GM23338 (cell line): ENCODE measurements at regions not wholly inside any gene's neighbourhood (a gene's known extent, or its start where the extent isn't known, plus 50 kb on each side); places are given as distances from the start of the nearest gene placed in this dataset.

Experiments used
- ATAC-seq: fragments of 200-7000 bp; cut with Tn5 transposase; 3 replicates; pipeline ENCODE4 v1.9.1; 2020
- DNase-seq: peaks from one replicate; pipeline ENCODE4 v3.0.0-alpha.2; 2015; ENCODE audit warnings: low spot score
- H2AFZ ChIP-seq: fragments of 200-600 bp; sonication (generic); 2 replicates; pipeline ENCODE4 v1.8.0; 2016; ENCODE audit warnings: antibody characterized with exemption, mild to moderate bottlenecking, moderate library complexity
- H3F3A ChIP-seq: fragments of 200-600 bp; sonication (generic); replicated peaks from 2 replicates; pipeline ENCODE4 v1.8.0; 2017; ENCODE audit warnings: antibody characterized with exemption, mixed run types, low read depth
- H3K27ac ChIP-seq: fragments of 200-600 bp; sonication (generic); 2 replicates; pipeline ENCODE4 v1.6.1; 2016; ENCODE audit warnings: low read depth
- H3K27me3 ChIP-seq: fragments of 200-600 bp; sonication (generic); 2 replicates; pipeline ENCODE4 v1.8.0; 2016; ENCODE audit warnings: mild to moderate bottlenecking, mixed run types, moderate library complexity; ENCODE audit not compliant: insufficient read depth
- H3K36me3 ChIP-seq: fragments of 200-600 bp; sonication (generic); 2 replicates; pipeline ENCODE4 v1.8.0; 2016; ENCODE audit warnings: mild to moderate bottlenecking; ENCODE audit not compliant: insufficient read depth
- H3K4me1 ChIP-seq: fragments of 200-600 bp; sonication (generic); 2 replicates; pipeline ENCODE4 v1.8.0; 2016; ENCODE audit warnings: mild to moderate bottlenecking, moderate library complexity; ENCODE audit not compliant: insufficient read depth
- H3K4me2 ChIP-seq: fragments of 200-600 bp; sonication (generic); 2 replicates; pipeline ENCODE4 v1.7.1; 2017; ENCODE audit warnings: mixed run types
- H3K4me3 ChIP-seq: fragments of 200-600 bp; sonication (generic); 2 replicates; pipeline ENCODE4 v1.6.1; 2016; ENCODE audit warnings: mixed run types
- H3K79me2 ChIP-seq: fragments of 200-600 bp; sonication (generic); replicated peaks from 2 replicates; pipeline ENCODE4 v1.8.0; 2017; ENCODE audit warnings: mild to moderate bottlenecking; ENCODE audit not compliant: insufficient read depth
- H3K9me2 ChIP-seq: fragments of 200-600 bp; sonication (generic); 2 replicates; pipeline ENCODE4 v1.8.0; 2017; ENCODE audit not compliant: insufficient read depth
- H4K20me1 ChIP-seq: fragments of 200-600 bp; sonication (generic); replicated peaks from 2 replicates; pipeline ENCODE4 v1.8.0; 2017; ENCODE audit warnings: mild to moderate bottlenecking; ENCODE audit not compliant: insufficient read depth
- H3K27ac Mint-ChIP-seq: 2 replicates; pipeline ENCODE4 v1.8.0; 2020; ENCODE audit warnings: inconsistent platforms, mild to moderate bottlenecking, moderate library complexity, mixed read lengths
- H3K27me3 Mint-ChIP-seq: 3 replicates; pipeline ENCODE4 v1.8.0; 2022; ENCODE audit warnings: low read depth, mild to moderate bottlenecking, moderate library complexity, mixed read lengths, inconsistent platforms; ENCODE audit not compliant: insufficient read depth, poor library complexity
- H3K36me3 Mint-ChIP-seq: 3 replicates; pipeline ENCODE4 v1.8.0; 2021; ENCODE audit warnings: low read depth, mild to moderate bottlenecking, inconsistent platforms, moderate library complexity, mixed read lengths
- H3K4me1 Mint-ChIP-seq: 3 replicates; pipeline ENCODE4 v1.8.0; 2020; ENCODE audit warnings: mild to moderate bottlenecking, inconsistent platforms, mixed read lengths
- H3K4me3 Mint-ChIP-seq: 3 replicates; pipeline ENCODE4 v1.8.0; 2021; ENCODE audit warnings: moderate library complexity, mild to moderate bottlenecking, inconsistent platforms, mixed read lengths
- H3K9me3 Mint-ChIP-seq: 3 replicates; pipeline ENCODE4 v1.8.0; 2020; ENCODE audit warnings: moderate library complexity, mild to moderate bottlenecking, inconsistent platforms, mixed read lengths
- EZH2 ChIP-seq: fragments of 200-600 bp; sonication (generic); IDR thresholded peaks from one replicate; pipeline ENCODE4 v1.8.0; 2017; ENCODE audit warnings: antibody characterized with exemption, mild to moderate bottlenecking, low read depth; ENCODE audit not compliant: unreplicated experiment
- EZH2phosphoT487 ChIP-seq: fragments of 200-600 bp; sonication (generic); IDR thresholded peaks from one replicate; pipeline ENCODE4 v1.8.1; 2018; ENCODE audit warnings: antibody characterized with exemption; ENCODE audit not compliant: unreplicated experiment
- JUNB ChIP-seq: IDR thresholded peaks from one replicate; pipeline ENCODE4 v1.6.1; 2016; ENCODE audit warnings: antibody characterized with exemption; ENCODE audit not compliant: unreplicated experiment
- NANOG ChIP-seq: IDR thresholded peaks from 2 replicates; pipeline ENCODE4 v1.6.1; 2016; ENCODE audit warnings: antibody characterized with exemption, borderline replicate concordance
- REST ChIP-seq: IDR thresholded peaks from one replicate; pipeline ENCODE4 v1.6.1; 2018; ENCODE audit warnings: antibody characterized with exemption; ENCODE audit not compliant: unreplicated experiment
- TF ChIP-seq, protein P1 (sequence below): fragments of 250-450 bp; sonication (Bioruptor Pico); IDR thresholded peaks from 2 replicates; pipeline ENCODE4 v1.5.0; 2020; ENCODE audit warnings: mild to moderate bottlenecking, moderate library complexity

GRCh38 chr12:116497051-116497591 lies 62.1 kb upstream of the MAP1LC3B2 start:
- no peaks in the 10 kb centered on the region for H3K79me2 ChIP-seq
- no peak overlapping the region for H3K27ac ChIP-seq
- Mint-ChIP-seq H3K27ac (no peak overlapping the region; the same call in 1 of the 2 replicates), H3K4me1 (peaks cover 9% of the 10 kb centered on the region; the same call in 1 of the 3 replicates), H3K9me3 (no peaks in the 10 kb centered on the region; the same call in 2 of the 3 replicates), H3K27me3 (peaks cover 4% of the 10 kb centered on the region), H3K4me3 (no peak overlapping the region), H3K36me3 (no peaks in the 10 kb centered on the region)
- H4K20me1 ChIP-seq = no peaks in the 10 kb centered on the region
- TF ChIP-seq, protein P1, sequence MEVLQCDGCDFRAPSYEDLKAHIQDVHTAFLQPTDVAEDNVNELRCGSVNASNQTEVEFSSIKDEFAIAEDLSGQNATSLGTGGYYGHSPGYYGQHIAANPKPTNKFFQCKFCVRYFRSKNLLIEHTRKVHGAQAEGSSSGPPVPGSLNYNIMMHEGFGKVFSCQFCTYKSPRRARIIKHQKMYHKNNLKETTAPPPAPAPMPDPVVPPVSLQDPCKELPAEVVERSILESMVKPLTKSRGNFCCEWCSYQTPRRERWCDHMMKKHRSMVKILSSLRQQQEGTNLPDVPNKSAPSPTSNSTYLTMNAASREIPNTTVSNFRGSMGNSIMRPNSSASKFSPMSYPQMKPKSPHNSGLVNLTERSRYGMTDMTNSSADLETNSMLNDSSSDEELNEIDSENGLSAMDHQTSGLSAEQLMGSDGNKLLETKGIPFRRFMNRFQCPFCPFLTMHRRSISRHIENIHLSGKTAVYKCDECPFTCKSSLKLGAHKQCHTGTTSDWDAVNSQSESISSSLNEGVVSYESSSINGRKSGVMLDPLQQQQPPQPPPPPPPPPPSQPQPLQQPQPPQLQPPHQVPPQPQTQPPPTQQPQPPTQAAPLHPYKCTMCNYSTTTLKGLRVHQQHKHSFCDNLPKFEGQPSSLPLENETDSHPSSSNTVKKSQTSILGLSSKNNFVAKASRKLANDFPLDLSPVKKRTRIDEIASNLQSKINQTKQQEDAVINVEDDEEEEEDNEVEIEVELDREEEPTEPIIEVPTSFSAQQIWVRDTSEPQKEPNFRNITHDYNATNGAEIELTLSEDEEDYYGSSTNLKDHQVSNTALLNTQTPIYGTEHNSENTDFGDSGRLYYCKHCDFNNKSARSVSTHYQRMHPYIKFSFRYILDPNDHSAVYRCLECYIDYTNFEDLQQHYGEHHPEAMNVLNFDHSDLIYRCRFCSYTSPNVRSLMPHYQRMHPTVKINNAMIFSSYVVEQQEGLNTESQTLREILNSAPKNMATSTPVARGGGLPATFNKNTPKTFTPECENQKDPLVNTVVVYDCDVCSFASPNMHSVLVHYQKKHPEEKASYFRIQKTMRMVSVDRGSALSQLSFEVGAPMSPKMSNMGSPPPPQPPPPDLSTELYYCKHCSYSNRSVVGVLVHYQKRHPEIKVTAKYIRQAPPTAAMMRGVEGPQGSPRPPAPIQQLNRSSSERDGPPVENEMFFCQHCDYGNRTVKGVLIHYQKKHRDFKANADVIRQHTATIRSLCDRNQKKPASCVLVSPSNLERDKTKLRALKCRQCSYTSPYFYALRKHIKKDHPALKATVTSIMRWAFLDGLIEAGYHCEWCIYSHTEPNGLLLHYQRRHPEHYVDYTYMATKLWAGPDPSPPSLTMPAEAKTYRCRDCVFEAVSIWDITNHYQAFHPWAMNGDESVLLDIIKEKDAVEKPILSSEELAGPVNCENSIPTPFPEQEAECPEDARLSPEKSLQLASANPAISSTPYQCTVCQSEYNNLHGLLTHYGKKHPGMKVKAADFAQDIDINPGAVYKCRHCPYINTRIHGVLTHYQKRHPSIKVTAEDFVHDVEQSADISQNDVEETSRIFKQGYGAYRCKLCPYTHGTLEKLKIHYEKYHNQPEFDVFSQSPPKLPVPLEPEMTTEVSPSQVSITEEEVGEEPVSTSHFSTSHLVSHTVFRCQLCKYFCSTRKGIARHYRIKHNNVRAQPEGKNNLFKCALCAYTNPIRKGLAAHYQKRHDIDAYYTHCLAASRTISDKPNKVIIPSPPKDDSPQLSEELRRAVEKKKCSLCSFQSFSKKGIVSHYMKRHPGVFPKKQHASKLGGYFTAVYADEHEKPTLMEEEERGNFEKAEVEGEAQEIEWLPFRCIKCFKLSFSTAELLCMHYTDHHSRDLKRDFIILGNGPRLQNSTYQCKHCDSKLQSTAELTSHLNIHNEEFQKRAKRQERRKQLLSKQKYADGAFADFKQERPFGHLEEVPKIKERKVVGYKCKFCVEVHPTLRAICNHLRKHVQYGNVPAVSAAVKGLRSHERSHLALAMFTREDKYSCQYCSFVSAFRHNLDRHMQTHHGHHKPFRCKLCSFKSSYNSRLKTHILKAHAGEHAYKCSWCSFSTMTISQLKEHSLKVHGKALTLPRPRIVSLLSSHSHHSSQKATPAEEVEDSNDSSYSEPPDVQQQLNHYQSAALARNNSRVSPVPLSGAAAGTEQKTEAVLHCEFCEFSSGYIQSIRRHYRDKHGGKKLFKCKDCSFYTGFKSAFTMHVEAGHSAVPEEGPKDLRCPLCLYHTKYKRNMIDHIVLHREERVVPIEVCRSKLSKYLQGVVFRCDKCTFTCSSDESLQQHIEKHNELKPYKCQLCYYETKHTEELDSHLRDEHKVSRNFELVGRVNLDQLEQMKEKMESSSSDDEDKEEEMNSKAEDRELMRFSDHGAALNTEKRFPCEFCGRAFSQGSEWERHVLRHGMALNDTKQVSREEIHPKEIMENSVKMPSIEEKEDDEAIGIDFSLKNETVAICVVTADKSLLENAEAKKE (CRISPR knock-in tag) = no peak
- no peak for TF ChIP-seq REST
- no peak for TF ChIP-seq EZH2phosphoT487
- TF ChIP-seq JUNB = no peak
- no peak for TF ChIP-seq NANOG
- no peak for TF ChIP-seq EZH2
- H3K27me3 ChIP-seq = no peaks in the 10 kb centered on the region
- ATAC-seq (peak; percentile 62), DNase-seq (no peak)
- H3K4me2 ChIP-seq = no peak overlapping the region
- no peaks in the 10 kb centered on the region for H3F3A ChIP-seq
- no peaks in the 10 kb centered on the region for H3K4me1 ChIP-seq
- no peaks in the 10 kb centered on the region for H3K36me3 ChIP-seq
- H3K4me3 ChIP-seq = no peak overlapping the region
- H2AFZ ChIP-seq = peak overlapping the region; percentile 59
- no peaks in the 10 kb centered on the region for H3K9me2 ChIP-seq
